Dendritic cell treated with granulocyte-macrophage colony-stimulating factor and Interleukin-4, amounts not matched to agents 40 ng/mL and 50 ng/mL, for 4 days (primary cell): ENCODE measurements at regions not wholly inside any gene's neighbourhood (a gene's known extent, or its start where the extent isn't known, plus 50 kb on each side); places are given as distances from the start of the nearest gene placed in this dataset.

Experiments used
- H3K27ac Mint-ChIP-seq: one replicate; pipeline ENCODE4 v1.8.0; 2022; ENCODE audit warnings: mild to moderate bottlenecking, mixed read lengths
- H3K27me3 Mint-ChIP-seq: one replicate; pipeline ENCODE4 v1.8.0; 2022; ENCODE audit warnings: mild to moderate bottlenecking, mixed read lengths
- H3K36me3 Mint-ChIP-seq: one replicate; pipeline ENCODE4 v1.8.0; 2022; ENCODE audit warnings: low read depth, mixed read lengths
- H3K4me1 Mint-ChIP-seq: one replicate; pipeline ENCODE4 v1.8.0; 2022; ENCODE audit warnings: low read depth, mixed read lengths
- H3K4me3 Mint-ChIP-seq: one replicate; pipeline ENCODE4 v1.8.0; 2022; ENCODE audit warnings: mild to moderate bottlenecking, moderate library complexity, mixed read lengths
- H3K9me3 Mint-ChIP-seq: one replicate; pipeline ENCODE4 v1.8.0; 2022; ENCODE audit warnings: mixed read lengths
- intact Hi-C: fragments of 100-400 bp; cut with micrococcal nuclease; formaldehyde crosslinking; loops from one replicate; pipeline ENCODE4 v1.15.0; 2022

GRCh38 chr2:12436935-12437561 lies 279.7 kb upstream of the TRIB2 start:
- intact Hi-C loops, result loop anchor here (10.0 kb wide), 1 partner anchor 422 kb away; no protein-coding TSS in a partner anchor
- Mint-ChIP-seq H3K27me3 (no peaks in the 10 kb centered on the region), H3K4me1 (peaks cover 9% of the 10 kb centered on the region), H3K36me3 (no peaks in the 10 kb centered on the region), H3K27ac (no peak overlapping the region), H3K9me3 (no peaks in the 10 kb centered on the region), H3K4me3 (no peak overlapping the region)

GRCh38 chr2:12440731-12441130 lies 276.0 kb upstream of the TRIB2 start:
- Mint-ChIP-seq H3K9me3 (no peaks in the 10 kb centered on the region), H3K4me1 (peaks cover 14% of the 10 kb centered on the region), H3K27ac (no peak overlapping the region), H3K4me3 (no peak overlapping the region), H3K27me3 (peaks cover 3% of the 10 kb centered on the region), H3K36me3 (no peaks in the 10 kb centered on the region)
- intact Hi-C loops, result no loop called here

- no peaks in the 10 kb centered on the region for H3K36me3 Mint-ChIP-seq
- peaks cover 3% of the 10 kb centered on the region for H3K27me3 Mint-ChIP-seq
- H3K27ac Mint-ChIP-seq, result no peak overlapping the region
- H3K4me3 Mint-ChIP-seq, result no peak overlapping the region
- H3K4me1 Mint-ChIP-seq, result peaks cover 14% of the 10 kb centered on the region
- no peaks in the 10 kb centered on the region for H3K9me3 Mint-ChIP-seq
- intact Hi-C loops, result no loop called here
Measured at GRCh38 chr2:12441750-12442475, 274.8 kb upstream of the TRIB2 start.

- intact Hi-C loops, result no loop called here
- H3K27me3 Mint-ChIP-seq, result peaks cover 3% of the 10 kb centered on the region
- H3K9me3 Mint-ChIP-seq, result no peaks in the 10 kb centered on the region
- no peaks in the 10 kb centered on the region for H3K36me3 Mint-ChIP-seq
- no peak overlapping the region for H3K4me3 Mint-ChIP-seq
- peaks cover 14% of the 10 kb centered on the region for H3K4me1 Mint-ChIP-seq
- no peak overlapping the region for H3K27ac Mint-ChIP-seq
Measured at GRCh38 chr2:12442476-12442847, 274.3 kb upstream of the TRIB2 start.

DNA sequence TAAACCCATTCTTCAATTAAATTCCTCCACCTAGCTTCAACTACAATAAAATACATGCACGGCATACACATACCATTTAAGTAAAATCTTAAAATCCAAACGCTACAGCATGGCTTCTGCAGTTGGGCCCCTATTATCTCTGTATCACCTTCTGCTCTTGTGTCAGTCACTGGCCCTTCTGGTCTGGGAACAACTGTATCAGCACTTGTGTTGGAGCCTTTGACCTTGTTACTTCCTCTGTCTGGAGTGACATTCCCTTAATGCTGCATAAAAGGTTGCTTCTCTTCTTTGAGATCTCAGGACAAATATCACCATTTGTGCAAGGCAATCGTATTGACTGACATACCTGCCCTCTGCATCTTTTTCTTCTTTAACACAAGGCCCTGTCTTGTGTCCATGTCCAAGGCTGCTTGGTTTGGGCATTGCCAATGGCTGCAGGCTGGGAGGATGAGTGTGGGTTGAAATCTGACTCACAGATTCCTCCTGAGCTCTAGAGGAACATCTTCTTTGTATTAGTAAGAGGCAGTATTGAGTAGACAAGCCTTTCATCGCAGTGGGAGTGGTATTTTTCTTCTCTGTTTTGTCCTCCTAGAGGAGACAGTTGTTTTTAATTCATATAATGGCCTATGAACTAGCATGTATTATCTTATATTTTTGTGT lies 267.8 kb upstream of the TRIB2 start:
- Mint-ChIP-seq H3K4me1 (peaks cover 29% of the 10 kb centered on the region), H3K36me3 (no peaks in the 10 kb centered on the region), H3K4me3 (no peak overlapping the region), H3K9me3 (no peaks in the 10 kb centered on the region), H3K27me3 (peaks cover 3% of the 10 kb centered on the region), H3K27ac (peak overlapping the region; percentile 32)
- intact Hi-C loops, result no loop called here

- intact Hi-C loops, result loop anchor here (10.0 kb wide), 1 partner anchor 587 kb away; no protein-coding TSS in a partner anchor
- no peaks in the 10 kb centered on the region for H3K9me3 Mint-ChIP-seq
- H3K4me3 Mint-ChIP-seq, result no peak overlapping the region
- no peak overlapping the region for H3K27ac Mint-ChIP-seq
- H3K36me3 Mint-ChIP-seq, result no peaks in the 10 kb centered on the region
- H3K27me3 Mint-ChIP-seq, result no peaks in the 10 kb centered on the region
- H3K4me1 Mint-ChIP-seq, result peaks cover 42% of the 10 kb centered on the region
Measured at GRCh38 chr2:12451726-12452125, 265.0 kb upstream of the TRIB2 start.

- no peak overlapping the region for H3K4me3 Mint-ChIP-seq
- H3K36me3 Mint-ChIP-seq, result no peaks in the 10 kb centered on the region
- no peak overlapping the region for H3K27ac Mint-ChIP-seq
- H3K27me3 Mint-ChIP-seq, result no peaks in the 10 kb centered on the region
- intact Hi-C loops, result loop anchor here (10.0 kb wide), 1 partner anchor 587 kb away; no protein-coding TSS in a partner anchor
- H3K4me1 Mint-ChIP-seq, result peaks cover 47% of the 10 kb centered on the region
- H3K9me3 Mint-ChIP-seq, result no peaks in the 10 kb centered on the region
Measured at GRCh38 chr2:12452185-12452584, 264.6 kb upstream of the TRIB2 start.

DNA sequence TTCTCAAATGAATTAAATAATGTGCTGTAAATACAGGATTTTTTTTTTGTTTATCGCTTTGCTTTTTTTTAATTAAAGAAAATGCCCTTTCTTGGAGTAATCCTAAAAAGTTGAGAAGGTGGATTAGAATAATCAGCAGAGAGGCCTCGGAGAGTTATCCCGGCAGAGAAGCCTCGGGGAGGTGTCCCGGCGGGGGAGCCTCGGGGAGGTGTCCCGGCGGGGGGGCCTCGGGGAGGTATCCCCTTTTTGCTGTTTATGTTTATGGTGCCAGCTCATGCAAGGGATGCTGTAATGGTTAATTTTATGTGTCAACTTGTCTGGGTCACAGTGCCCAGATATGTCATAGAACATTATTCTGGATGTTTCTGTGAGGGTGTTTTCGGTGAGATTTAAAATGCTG lies 263.0 kb upstream of the TRIB2 start:
- no peaks in the 10 kb centered on the region for H3K36me3 Mint-ChIP-seq
- no peak overlapping the region for H3K4me3 Mint-ChIP-seq
- no peaks in the 10 kb centered on the region for H3K9me3 Mint-ChIP-seq
- no peak overlapping the region for H3K27ac Mint-ChIP-seq
- intact Hi-C loops, result loop anchor here (10.0 kb wide), 1 partner anchor 589 kb away; no protein-coding TSS in a partner anchor
- peaks cover 50% of the 10 kb centered on the region for H3K4me1 Mint-ChIP-seq
- H3K27me3 Mint-ChIP-seq, result no peaks in the 10 kb centered on the region

DNA sequence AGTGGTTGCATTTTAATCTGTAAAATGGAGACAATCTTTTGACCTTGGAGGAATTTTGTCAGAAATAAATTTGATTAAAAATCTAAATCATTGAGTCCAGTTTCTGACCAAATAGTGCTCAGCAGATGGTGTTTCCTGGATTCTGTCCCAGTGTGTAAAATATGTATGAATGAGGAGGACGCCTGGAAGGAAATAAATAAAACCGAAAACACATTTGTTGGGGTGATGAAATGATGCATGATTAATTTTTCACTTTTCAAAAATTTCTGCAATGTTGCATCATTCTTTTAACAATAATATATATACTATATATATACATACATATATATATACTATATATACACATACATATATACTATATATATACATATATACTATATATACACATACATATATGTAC lies 261.1 kb upstream of the TRIB2 start:
- Mint-ChIP-seq H3K9me3 (no peaks in the 10 kb centered on the region), H3K27me3 (no peaks in the 10 kb centered on the region), H3K4me3 (no peak overlapping the region), H3K4me1 (peaks cover 38% of the 10 kb centered on the region), H3K36me3 (no peaks in the 10 kb centered on the region), H3K27ac (no peak overlapping the region)
- intact Hi-C loops, result loop anchor here (10.0 kb wide), 1 partner anchor 591 kb away; no protein-coding TSS in a partner anchor

DNA sequence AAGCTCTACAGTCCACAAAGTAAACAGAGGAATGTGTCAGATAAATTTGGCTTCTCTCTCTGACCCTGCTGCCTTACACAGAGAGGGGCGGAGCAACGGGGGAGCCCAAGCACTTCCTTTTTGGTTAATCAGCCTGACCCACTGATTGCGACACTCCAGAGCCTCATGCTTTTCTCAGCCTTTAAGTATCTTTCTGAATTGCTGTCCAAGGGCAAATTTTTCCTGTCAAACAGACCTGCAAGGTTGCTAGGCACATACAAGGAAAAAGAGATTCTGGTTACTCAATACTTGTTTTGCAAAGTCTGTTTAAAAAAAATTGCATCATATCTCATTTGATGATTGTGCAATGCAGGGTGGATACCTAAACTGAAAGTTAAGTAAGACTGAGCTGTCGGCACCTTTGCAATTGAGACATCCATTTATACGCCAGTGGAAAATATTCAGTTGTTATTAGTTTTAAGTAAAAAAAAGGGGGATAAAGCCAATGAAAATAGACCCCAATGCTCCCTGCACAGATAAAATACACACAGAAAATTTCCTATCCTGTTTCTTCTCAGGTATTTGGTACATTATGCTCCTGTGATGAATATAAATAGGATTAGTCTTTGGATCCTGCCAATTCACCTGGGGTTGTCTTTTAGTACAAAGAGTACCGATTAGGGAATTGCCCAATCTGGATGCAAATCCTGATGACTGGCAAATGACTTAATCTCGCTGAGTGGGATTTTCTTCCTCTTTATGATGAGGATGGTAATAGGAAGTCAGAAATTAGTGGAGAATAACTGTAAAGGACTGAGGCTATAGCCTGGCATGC lies 260.2 kb upstream of the TRIB2 start:
- H3K4me3 Mint-ChIP-seq, result peak overlapping the region; percentile 32
- H3K4me1 Mint-ChIP-seq, result peaks cover 36% of the 10 kb centered on the region
- no peaks in the 10 kb centered on the region for H3K27me3 Mint-ChIP-seq
- H3K36me3 Mint-ChIP-seq, result no peaks in the 10 kb centered on the region
- intact Hi-C loops, result loop anchor here (10.0 kb wide), 1 partner anchor 592 kb away; no protein-coding TSS in a partner anchor
- no peak overlapping the region for H3K27ac Mint-ChIP-seq
- H3K9me3 Mint-ChIP-seq, result no peaks in the 10 kb centered on the region

GRCh38 chr2:12457831-12458230 lies 258.9 kb upstream of the TRIB2 start:
- Mint-ChIP-seq H3K4me3 (no peak overlapping the region), H3K27ac (no peak overlapping the region), H3K27me3 (no peaks in the 10 kb centered on the region), H3K36me3 (no peaks in the 10 kb centered on the region), H3K4me1 (peaks cover 26% of the 10 kb centered on the region), H3K9me3 (peaks cover 2% of the 10 kb centered on the region)
- intact Hi-C loops, result loop anchor here (10.0 kb wide), 1 partner anchor 593 kb away; no protein-coding TSS in a partner anchor

DNA sequence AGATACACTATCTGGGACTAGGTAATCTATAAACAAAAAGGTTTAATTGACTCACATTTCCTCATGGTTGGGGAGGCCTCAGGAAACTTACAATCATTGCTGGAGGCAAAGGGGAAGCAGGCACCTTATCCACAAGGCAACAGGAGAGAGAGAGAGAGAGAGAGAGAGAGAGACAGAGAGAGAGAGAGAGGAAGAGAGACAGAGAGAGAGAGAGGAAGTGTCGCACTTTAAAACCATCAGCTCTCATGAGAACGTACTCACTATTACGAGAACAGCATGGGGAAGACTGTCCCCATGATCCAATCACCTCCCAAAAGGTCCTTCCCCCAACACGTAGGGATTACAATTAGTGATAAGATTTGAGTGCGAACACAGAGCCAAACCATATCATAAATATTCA lies 253.5 kb upstream of the TRIB2 start:
- no peaks in the 10 kb centered on the region for H3K36me3 Mint-ChIP-seq
- intact Hi-C loops, result no loop called here
- peaks cover 21% of the 10 kb centered on the region for H3K9me3 Mint-ChIP-seq
- peaks cover 20% of the 10 kb centered on the region for H3K4me1 Mint-ChIP-seq
- peak overlapping the region; percentile 11 for H3K27ac Mint-ChIP-seq
- no peaks in the 10 kb centered on the region for H3K27me3 Mint-ChIP-seq
- H3K4me3 Mint-ChIP-seq, result no peak overlapping the region

DNA sequence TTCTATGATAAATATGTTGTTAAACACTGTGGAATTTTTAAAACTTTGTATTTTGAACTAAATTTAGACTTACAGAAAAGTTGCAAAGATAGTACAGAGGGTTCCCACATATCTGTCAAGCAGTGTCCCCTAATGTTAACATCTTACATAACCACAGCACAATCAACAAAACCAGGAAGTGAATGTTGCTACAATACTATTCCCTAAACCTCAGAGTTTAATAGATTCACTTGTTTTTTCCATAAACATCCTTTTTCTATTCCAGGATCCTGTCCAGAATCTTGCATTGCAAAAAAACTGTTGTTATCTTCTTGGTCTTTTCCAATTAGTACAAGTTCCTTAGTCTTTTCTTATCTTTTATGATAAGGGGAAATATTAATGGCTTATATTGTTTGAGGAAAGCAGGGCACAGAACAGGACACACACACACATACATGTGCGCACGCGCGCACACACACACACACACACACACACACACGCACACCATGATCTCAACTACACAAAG lies 251.1 kb upstream of the TRIB2 start:
- Mint-ChIP-seq H3K27ac (no peak overlapping the region), H3K27me3 (no peaks in the 10 kb centered on the region), H3K9me3 (peaks cover 21% of the 10 kb centered on the region)

More for the DNA sequence above, 251.1 kb upstream of the TRIB2 start:
- intact Hi-C loops, result no loop called here
- Mint-ChIP-seq H3K4me1 (peaks cover 20% of the 10 kb centered on the region), H3K36me3 (no peaks in the 10 kb centered on the region), H3K4me3 (no peak overlapping the region)
